Left lung (tissue), 4 donors: ENCODE measurements at regions not wholly inside any gene's neighbourhood (a gene's known extent, or its start where the extent isn't known, plus 50 kb on each side); places are given as distances from the start of the nearest gene placed in this dataset.

Source experiments
- ATAC-seq: fragments of 200-7000 bp; cut with Tn5 transposase; one replicate; pipeline ENCODE4 v1.9.1; 2020; ENCODE audit warnings: moderate library complexity
- DNase-seq, 4 donors: peaks; one replicate each; pipeline ENCODE4 v3.0.0-alpha.2; 2013 to 2020
- H3K27ac ChIP-seq, 2 donors: fragments of 200-600 bp; sonication (generic) in 1 of 2; one replicate each; pipeline versions ENCODE4 v1.5.0 to v1.8.0; 2020 to 2021
- H3K27me3 ChIP-seq, 2 donors: fragments of 200-600 bp; sonication (generic) in 1 of 2; one replicate each; pipeline versions ENCODE4 v1.5.0 to v1.8.0; 2020 to 2021
- H3K36me3 ChIP-seq, 2 donors: fragments of 200-600 bp; sonication (generic) in 1 of 2; one replicate each; pipeline versions ENCODE4 v1.5.0 to v1.8.0; 2020 to 2021
- H3K4me1 ChIP-seq, 2 donors: fragments of 200-600 bp; one replicate each; pipeline ENCODE4 v1.8.0; 2021
- H3K4me3 ChIP-seq, 2 donors: fragments of 200-600 bp; sonication (generic) in 1 of 2; one replicate each; pipeline versions ENCODE4 v1.5.0 to v1.8.0; 2020 to 2021; ENCODE audit warnings: mild to moderate bottlenecking in 1 of 2
- H3K9me3 ChIP-seq, 2 donors: fragments of 200-600 bp; sonication (generic) in 1 of 2; one replicate each; pipeline versions ENCODE4 v1.5.0 to v1.8.0; 2020 to 2021
- CTCF ChIP-seq, 2 donors: fragments of 200-600 bp; sonication (generic) in 1 of 2; IDR thresholded peaks; one replicate each; pipeline versions ENCODE4 v1.5.0 to v1.8.0; 2021; ENCODE audit warnings: antibody characterized with exemption in 2 of 2
- intact Hi-C, 2 donors: fragments of 100-400 bp; cut with DNase I; formaldehyde crosslinking; loops; one replicate each; pipeline versions ENCODE4 v1.11.2 to v1.14.2; 2022
- donor health status: DM: no; HTN: yes; CAD: no.
- donor health status: DM: no; HTN: no; CAD: no.

- peak overlapping the region; percentile 49 to 67 for H3K27ac ChIP-seq
- no peak overlapping the region for H3K4me3 ChIP-seq
- no peaks in the 10 kb centered on the region for H3K9me3 ChIP-seq
- H3K36me3 ChIP-seq: no peaks in the 10 kb centered on the region
- intact Hi-C loops: loop anchor here in 1 of 2 donors (10.0 kb wide), 1 partner anchor 253 kb away; no protein-coding TSS in a partner anchor
- peak; percentile 23 to 40 for TF ChIP-seq CTCF (IDR thresholded peaks at IDR 0.05)
- H3K4me1 ChIP-seq: peaks cover 9 to 68% of the 10 kb centered on the region in 2 donors
- ATAC-seq: peak; percentile 34
- DNase-seq: no peak
- H3K27me3 ChIP-seq: no peaks in the 10 kb centered on the region
Measured at GRCh38 chr6:30821862-30822784, 62.2 kb upstream of the DDR1 start.

GRCh38 chr6:30820193-30820592, 64.1 kb upstream of the DDR1 start:
- H3K9me3 ChIP-seq: no peaks in the 10 kb centered on the region
- H3K4me1 ChIP-seq: peaks cover 9 to 70% of the 10 kb centered on the region in 2 donors
- H3K4me3 ChIP-seq: no peak overlapping the region
- H3K27ac ChIP-seq: peak overlapping the region in 1 of 2 donors; percentile 45
- no peaks in the 10 kb centered on the region for H3K27me3 ChIP-seq
- no peaks in the 10 kb centered on the region for H3K36me3 ChIP-seq
- intact Hi-C loops: loop anchor here in 1 of 2 donors (10.0 kb wide), 1 partner anchor 255 kb away; no protein-coding TSS in a partner anchor
- no peak for TF ChIP-seq CTCF (IDR thresholded peaks at IDR 0.05)
- ATAC-seq: peak; percentile 48
- no peak for DNase-seq

- Histone ChIP-seq H3K36me3 (no peaks in the 10 kb centered on the region), H3K27ac (peak overlapping the region in 1 of 2 donors; percentile 73), H3K9me3 (no peaks in the 10 kb centered on the region), H3K4me1 (peaks cover 9 to 78% of the 10 kb centered on the region in 2 donors), H3K27me3 (no peaks in the 10 kb centered on the region), H3K4me3 (no peak overlapping the region)
- ATAC-seq: no peak
- no peak for DNase-seq
- intact Hi-C loops: loop anchor here in 1 of 2 donors (10.0 kb wide), 1 partner anchor 75 kb away; the partner anchor contains the start of genes FLOT1 and IER3
- TF ChIP-seq CTCF (IDR thresholded peaks at IDR 0.05): no peak
Measured at GRCh38 chr6:30819297-30819917, 64.9 kb upstream of the DDR1 start.

- peak; percentile 34 for ATAC-seq
Measured at GRCh38 chr6:30818391-30818841, 65.9 kb upstream of the DDR1 start.

More at GRCh38 chr6:30818391-30818841, 65.9 kb upstream of the DDR1 start:
- H3K27me3 ChIP-seq: no peaks in the 10 kb centered on the region
- intact Hi-C loops: loop anchor here in 1 of 2 donors (10.0 kb wide), 1 partner anchor 74 kb away; the partner anchor contains the start of genes FLOT1 and IER3
- DNase-seq: no peak
- H3K36me3 ChIP-seq: no peaks in the 10 kb centered on the region
- H3K9me3 ChIP-seq: no peaks in the 10 kb centered on the region
- TF ChIP-seq CTCF (IDR thresholded peaks at IDR 0.05): no peak
- peaks cover 9 to 83% of the 10 kb centered on the region in 2 donors for H3K4me1 ChIP-seq
- H3K27ac ChIP-seq: peak overlapping the region; percentile 53 to 73
- no peak overlapping the region for H3K4me3 ChIP-seq
